ENCODE measurements at regions not wholly inside any gene's neighbourhood (a gene's known extent, or its start where the extent isn't known, plus 50 kb on each side); places are given as distances from the start of the nearest gene placed in this dataset.

DNA sequence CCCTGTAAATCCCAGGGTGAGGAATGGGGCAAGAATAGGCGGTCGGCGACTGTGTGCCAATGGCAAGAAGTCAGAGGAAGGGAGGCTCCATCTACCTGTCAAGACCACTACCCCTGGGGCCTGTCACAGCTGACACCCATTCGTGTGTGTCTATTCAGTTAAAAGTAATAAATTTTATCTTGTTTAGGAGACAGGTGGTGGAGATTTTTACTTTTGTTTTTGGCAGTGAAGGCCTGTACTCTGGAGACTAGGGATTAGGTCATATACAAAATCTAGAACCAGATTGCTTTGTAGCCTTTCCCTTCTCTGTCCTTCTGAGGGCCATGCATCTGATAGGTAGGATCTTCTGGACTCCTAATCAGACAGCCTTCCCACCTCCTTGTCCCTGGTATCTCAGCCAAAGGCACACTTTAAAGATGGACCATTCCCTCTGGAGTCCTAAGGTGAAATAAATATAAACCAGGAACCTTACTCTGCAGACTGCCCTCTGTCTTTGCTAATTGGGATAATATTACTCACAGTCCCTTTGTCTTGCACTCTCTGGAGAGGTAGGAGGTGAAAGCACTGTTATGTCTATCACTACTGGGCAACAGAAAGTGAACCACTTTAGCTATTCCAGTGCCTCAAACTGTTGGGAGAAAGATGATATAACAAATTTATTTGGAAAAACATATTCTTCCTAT lies 213.2 kb upstream of the ACTBL2 start:
- H3K36me3 ChIP-seq (ENCODE audit: control insufficient read depth in 2 of 2, extremely low read depth in 1 of 2, insufficient read depth in 2 of 2, low read length in 2 of 2): no peaks in the 10 kb centered on the region
- H3K4me2 ChIP-seq (ENCODE audit: control insufficient read depth, extremely low read depth, insufficient read depth, low read depth, low read length): peak overlapping the region; percentile 84
- no peaks in the 10 kb centered on the region for H4K20me1 ChIP-seq (ENCODE audit: control insufficient read depth, extremely low read depth, insufficient read depth, low read length)
- FAIRE-seq (peak; percentile 81), DNase-seq (ENCODE audit: low read depth, low spot score) (no peak)
- H3K4me3 ChIP-seq (ENCODE audit: control insufficient read depth in 2 of 3, extremely low read depth in 1 of 3, insufficient read depth in 2 of 3, low read depth in 1 of 3, low read length in 3 of 3): no peak overlapping the region
- no peak overlapping the region for H3K9ac ChIP-seq (ENCODE audit: control insufficient read depth, extremely low read depth, insufficient read depth, low read length)
- dilution Hi-C loops (cut with MboI; ENCODE audit: extremely low pct_ligation_motif_present, low sequenced_read_pairs): no loop called here
- H2AFZ ChIP-seq (ENCODE audit: control insufficient read depth, low read length): peak overlapping the region; percentile 76
- peak overlapping the region; percentile 45 for H3K27ac ChIP-seq (ENCODE audit: control insufficient read depth, insufficient read depth, low read length)
- H3K9me1 ChIP-seq (ENCODE audit: control insufficient read depth, extremely low read depth, insufficient read depth, low read length): no peaks in the 10 kb centered on the region
- H3K79me2 ChIP-seq (ENCODE audit: control insufficient read depth, insufficient read depth, low read length): no peaks in the 10 kb centered on the region
- H3K9me3 ChIP-seq (ENCODE audit: control insufficient read depth, low read depth, low read length): no peaks in the 10 kb centered on the region
- H3K4me1 ChIP-seq (ENCODE audit: control insufficient read depth, extremely low read depth, insufficient read depth, low read length): peaks cover 54% of the 10 kb centered on the region
- H3K27me3 ChIP-seq (ENCODE audit: control insufficient read depth, extremely low read depth, insufficient read depth, low read length): no peaks in the 10 kb centered on the region
- TF ChIP-seq, protein P1, sequence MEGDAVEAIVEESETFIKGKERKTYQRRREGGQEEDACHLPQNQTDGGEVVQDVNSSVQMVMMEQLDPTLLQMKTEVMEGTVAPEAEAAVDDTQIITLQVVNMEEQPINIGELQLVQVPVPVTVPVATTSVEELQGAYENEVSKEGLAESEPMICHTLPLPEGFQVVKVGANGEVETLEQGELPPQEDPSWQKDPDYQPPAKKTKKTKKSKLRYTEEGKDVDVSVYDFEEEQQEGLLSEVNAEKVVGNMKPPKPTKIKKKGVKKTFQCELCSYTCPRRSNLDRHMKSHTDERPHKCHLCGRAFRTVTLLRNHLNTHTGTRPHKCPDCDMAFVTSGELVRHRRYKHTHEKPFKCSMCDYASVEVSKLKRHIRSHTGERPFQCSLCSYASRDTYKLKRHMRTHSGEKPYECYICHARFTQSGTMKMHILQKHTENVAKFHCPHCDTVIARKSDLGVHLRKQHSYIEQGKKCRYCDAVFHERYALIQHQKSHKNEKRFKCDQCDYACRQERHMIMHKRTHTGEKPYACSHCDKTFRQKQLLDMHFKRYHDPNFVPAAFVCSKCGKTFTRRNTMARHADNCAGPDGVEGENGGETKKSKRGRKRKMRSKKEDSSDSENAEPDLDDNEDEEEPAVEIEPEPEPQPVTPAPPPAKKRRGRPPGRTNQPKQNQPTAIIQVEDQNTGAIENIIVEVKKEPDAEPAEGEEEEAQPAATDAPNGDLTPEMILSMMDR (optimal IDR thresholded peaks at IDR 0.05 in 1 of 3, IDR thresholded peaks at IDR 0.05 in 1 of 3, conservative IDR thresholded peaks at IDR 0.05 in 1 of 3; ENCODE audit: extremely low read depth in 1 of 3, insufficient read depth in 2 of 3, low read length in 3 of 3): peak in 1 of 3 experiments; percentile 21
- TF ChIP-seq EZH2 (IDR thresholded peaks at IDR 0.05; ENCODE audit: low read length): no peak

DNA sequence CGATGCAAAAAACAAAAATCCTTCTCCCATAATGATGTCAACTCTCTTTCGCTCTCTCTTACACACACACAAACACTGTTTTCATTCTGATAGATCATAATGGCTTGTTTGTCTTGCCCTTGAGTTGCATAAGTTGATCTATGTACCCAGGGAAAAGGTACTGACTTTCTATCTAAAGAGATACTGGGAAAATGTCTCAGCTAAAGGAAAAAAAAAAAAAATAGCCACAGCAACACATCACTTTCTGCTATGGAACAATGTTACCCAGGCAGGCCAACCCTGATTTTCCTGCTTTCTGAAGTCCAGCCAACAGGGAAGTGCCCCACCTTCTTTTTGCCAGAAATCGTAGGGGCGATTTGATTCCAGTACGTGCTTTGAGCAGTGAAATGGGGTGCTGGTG lies 212.6 kb upstream of the ACTBL2 start:
- dilution Hi-C loops (cut with MboI; ENCODE audit: extremely low pct_ligation_motif_present, low sequenced_read_pairs): no loop called here
- TF ChIP-seq, protein P1 (optimal IDR thresholded peaks at IDR 0.05 in 1 of 3, IDR thresholded peaks at IDR 0.05 in 1 of 3, conservative IDR thresholded peaks at IDR 0.05 in 1 of 3; ENCODE audit: extremely low read depth in 1 of 3, insufficient read depth in 2 of 3, low read length in 3 of 3): no peak
- no peak for TF ChIP-seq EZH2 (IDR thresholded peaks at IDR 0.05; ENCODE audit: low read length)
- no peaks in the 10 kb centered on the region for H3K27me3 ChIP-seq (ENCODE audit: control insufficient read depth, extremely low read depth, insufficient read depth, low read length)
- peak overlapping the region; percentile 45 for H3K27ac ChIP-seq (ENCODE audit: control insufficient read depth, insufficient read depth, low read length)
- no peaks in the 10 kb centered on the region for H4K20me1 ChIP-seq (ENCODE audit: control insufficient read depth, extremely low read depth, insufficient read depth, low read length)
- no peaks in the 10 kb centered on the region for H3K9me1 ChIP-seq (ENCODE audit: control insufficient read depth, extremely low read depth, insufficient read depth, low read length)
- H3K4me2 ChIP-seq (ENCODE audit: control insufficient read depth, extremely low read depth, insufficient read depth, low read depth, low read length): peak overlapping the region; percentile 84
- FAIRE-seq (peak; percentile 36), DNase-seq (ENCODE audit: low read depth, low spot score) (no peak)
- no peaks in the 10 kb centered on the region for H3K36me3 ChIP-seq (ENCODE audit: control insufficient read depth in 2 of 2, extremely low read depth in 1 of 2, insufficient read depth in 2 of 2, low read length in 2 of 2)
- peaks cover 54% of the 10 kb centered on the region for H3K4me1 ChIP-seq (ENCODE audit: control insufficient read depth, extremely low read depth, insufficient read depth, low read length)
- H3K9ac ChIP-seq (ENCODE audit: control insufficient read depth, extremely low read depth, insufficient read depth, low read length): no peak overlapping the region
- no peaks in the 10 kb centered on the region for H3K9me3 ChIP-seq (ENCODE audit: control insufficient read depth, low read depth, low read length)
- no peak overlapping the region for H3K4me3 ChIP-seq (ENCODE audit: control insufficient read depth in 2 of 3, extremely low read depth in 1 of 3, insufficient read depth in 2 of 3, low read depth in 1 of 3, low read length in 3 of 3)
- peak overlapping the region; percentile 76 for H2AFZ ChIP-seq (ENCODE audit: control insufficient read depth, low read length)
- no peaks in the 10 kb centered on the region for H3K79me2 ChIP-seq (ENCODE audit: control insufficient read depth, insufficient read depth, low read length)
